IPS-20b (cell line): ENCODE measurements at regions not wholly inside any gene's neighbourhood (a gene's known extent, or its start where the extent isn't known, plus 50 kb on each side); places are given as distances from the start of the nearest gene placed in this dataset.

Source experiments
- H3K27ac ChIP-seq: one replicate; pipeline ENCODE4 v1.5.1; 2013; ENCODE audit warnings: low read length
- H3K27me3 ChIP-seq: 2 replicates; pipeline ENCODE4 v1.6.1; 2013; ENCODE audit warnings: mild to moderate bottlenecking, low read length, inconsistent platforms; ENCODE audit not compliant: insufficient read depth
- H3K36me3 ChIP-seq: 2 replicates; pipeline ENCODE4 v1.6.1; 2013; ENCODE audit warnings: low read depth, mild to moderate bottlenecking, inconsistent platforms, low read length, moderate library complexity; ENCODE audit not compliant: insufficient read depth
- H3K4me1 ChIP-seq: 2 replicates; pipeline ENCODE4 v1.6.1; 2013; ENCODE audit warnings: mild to moderate bottlenecking, control low read depth, inconsistent platforms, low read length, moderate library complexity; ENCODE audit not compliant: insufficient read depth
- H3K4me3 ChIP-seq: 2 replicates; pipeline ENCODE4 v1.5.1; 2013; ENCODE audit warnings: mild to moderate bottlenecking, low read length, inconsistent platforms
- H3K9ac ChIP-seq: 2 replicates; pipeline ENCODE4 v1.6.1; 2013; ENCODE audit warnings: low read depth, mild to moderate bottlenecking, inconsistent platforms, low read length, moderate library complexity
- H3K9me3 ChIP-seq: 2 replicates; pipeline ENCODE4 v1.6.1; 2013; ENCODE audit warnings: mild to moderate bottlenecking, low read depth, low read length, inconsistent platforms; ENCODE audit not compliant: insufficient read depth

GRCh38 chr16:56111100-56111499, 80.2 kb upstream of the GNAO1 start:
- Histone ChIP-seq H3K36me3 (no peaks in the 10 kb centered on the region), H3K4me1 (peaks cover 21% of the 10 kb centered on the region; the same call in 1 of the 2 replicates), H3K4me3 (no peak overlapping the region), H3K27ac (no peak overlapping the region), H3K9me3 (no peaks in the 10 kb centered on the region), H3K9ac (no peak overlapping the region), H3K27me3 (no peaks in the 10 kb centered on the region)

GRCh38 chr16:56109994-56110393, 81.3 kb upstream of the GNAO1 start:
- H3K9ac ChIP-seq = no peak overlapping the region
- H3K4me1 ChIP-seq = peaks cover 12% of the 10 kb centered on the region; the same call in 1 of the 2 replicates
- H3K4me3 ChIP-seq = no peak overlapping the region
- H3K36me3 ChIP-seq = no peaks in the 10 kb centered on the region
- H3K27me3 ChIP-seq = no peaks in the 10 kb centered on the region
- no peak overlapping the region for H3K27ac ChIP-seq
- no peaks in the 10 kb centered on the region for H3K9me3 ChIP-seq

- no peak overlapping the region for H3K9ac ChIP-seq
- H3K9me3 ChIP-seq = no peaks in the 10 kb centered on the region
- peaks cover 12% of the 10 kb centered on the region; the same call in 1 of the 2 replicates for H3K4me1 ChIP-seq
- H3K27ac ChIP-seq = no peak overlapping the region
- H3K4me3 ChIP-seq = no peak overlapping the region
- no peaks in the 10 kb centered on the region for H3K27me3 ChIP-seq
- no peaks in the 10 kb centered on the region for H3K36me3 ChIP-seq
Observed at GRCh38 chr16:56109205-56109604, 82.1 kb upstream of the GNAO1 start.

GRCh38 chr16:56108724-56109123, 82.6 kb upstream of the GNAO1 start:
- Histone ChIP-seq H3K36me3 (no peaks in the 10 kb centered on the region), H3K27ac (no peak overlapping the region), H3K4me3 (no peak overlapping the region), H3K9ac (no peak overlapping the region), H3K4me1 (peaks cover 11% of the 10 kb centered on the region; the same call in 1 of the 2 replicates), H3K9me3 (no peaks in the 10 kb centered on the region), H3K27me3 (no peaks in the 10 kb centered on the region)

- peaks cover 4% of the 10 kb centered on the region; the same call in 1 of the 2 replicates for H3K4me1 ChIP-seq
- H3K36me3 ChIP-seq = no peaks in the 10 kb centered on the region
- H3K9ac ChIP-seq = no peak overlapping the region
- H3K27ac ChIP-seq = no peak overlapping the region
- no peaks in the 10 kb centered on the region for H3K27me3 ChIP-seq
- H3K4me3 ChIP-seq = no peak overlapping the region
- H3K9me3 ChIP-seq = no peaks in the 10 kb centered on the region
Observed at GRCh38 chr16:56108056-56108471, 83.2 kb upstream of the GNAO1 start.

GRCh38 chr16:56106527-56106926, 84.8 kb upstream of the GNAO1 start:
- H3K4me1 ChIP-seq = no peaks in the 10 kb centered on the region; the same call in 1 of the 2 replicates
- no peak overlapping the region for H3K27ac ChIP-seq
- no peaks in the 10 kb centered on the region for H3K9me3 ChIP-seq
- H3K9ac ChIP-seq = no peak overlapping the region
- H3K27me3 ChIP-seq = no peaks in the 10 kb centered on the region
- no peaks in the 10 kb centered on the region for H3K36me3 ChIP-seq
- no peak overlapping the region for H3K4me3 ChIP-seq

GRCh38 chr16:56102906-56103305, 88.4 kb upstream of the GNAO1 start:
- no peaks in the 10 kb centered on the region for H3K27me3 ChIP-seq
- H3K9ac ChIP-seq = no peak overlapping the region
- H3K27ac ChIP-seq = no peak overlapping the region
- H3K36me3 ChIP-seq = no peaks in the 10 kb centered on the region
- H3K4me3 ChIP-seq = no peak overlapping the region
- no peaks in the 10 kb centered on the region for H3K9me3 ChIP-seq
- H3K4me1 ChIP-seq = no peaks in the 10 kb centered on the region

- Histone ChIP-seq H3K27ac (no peak overlapping the region), H3K27me3 (no peaks in the 10 kb centered on the region), H3K9me3 (no peaks in the 10 kb centered on the region), H3K4me3 (no peak overlapping the region), H3K9ac (no peak overlapping the region), H3K4me1 (no peaks in the 10 kb centered on the region), H3K36me3 (no peaks in the 10 kb centered on the region)
Observed at GRCh38 chr16:56102183-56102686, 89.1 kb upstream of the GNAO1 start.

- Histone ChIP-seq H3K36me3 (no peaks in the 10 kb centered on the region), H3K27ac (no peak overlapping the region)
Observed at GRCh38 chr16:56101480-56101879, 89.8 kb upstream of the GNAO1 start.

GRCh38 chr16:56097306-56097705, 94.0 kb upstream of the GNAO1 start:
- Histone ChIP-seq H3K27me3 (no peaks in the 10 kb centered on the region), H3K4me1 (0 out of 2 replicates have a peak, but pooled peaks cover 3% of the 10 kb centered on the region), H3K36me3 (no peaks in the 10 kb centered on the region), H3K4me3 (no peak overlapping the region), H3K9me3 (no peaks in the 10 kb centered on the region), H3K27ac (no peak overlapping the region), H3K9ac (no peak overlapping the region)

More at GRCh38 chr16:56101480-56101879, 89.8 kb upstream of the GNAO1 start:
- no peaks in the 10 kb centered on the region for H3K9me3 ChIP-seq
- H3K4me1 ChIP-seq = no peaks in the 10 kb centered on the region
- no peaks in the 10 kb centered on the region for H3K27me3 ChIP-seq
- H3K4me3 ChIP-seq = no peak overlapping the region
- H3K9ac ChIP-seq = no peak overlapping the region

- no peak overlapping the region for H3K4me3 ChIP-seq
- H3K36me3 ChIP-seq = no peaks in the 10 kb centered on the region
- H3K9me3 ChIP-seq = no peaks in the 10 kb centered on the region
- H3K9ac ChIP-seq = no peak overlapping the region
- H3K27me3 ChIP-seq = no peaks in the 10 kb centered on the region
- H3K27ac ChIP-seq = no peak overlapping the region
- 0 out of 2 replicates have a peak, but pooled peaks cover 6% of the 10 kb centered on the region for H3K4me1 ChIP-seq
Observed at GRCh38 chr16:56094231-56094630, 97.1 kb upstream of the GNAO1 start.

GRCh38 chr16:56093055-56093454, 98.2 kb upstream of the GNAO1 start:
- no peak overlapping the region for H3K4me3 ChIP-seq
- H3K9me3 ChIP-seq = no peaks in the 10 kb centered on the region
- H3K9ac ChIP-seq = no peak overlapping the region
- H3K36me3 ChIP-seq = no peaks in the 10 kb centered on the region
- H3K27ac ChIP-seq = no peak overlapping the region
- H3K4me1 ChIP-seq = 0 out of 2 replicates have a peak, but pooled peaks cover 6% of the 10 kb centered on the region
- no peaks in the 10 kb centered on the region for H3K27me3 ChIP-seq
